ENCODE measurements at regions not wholly inside any gene's neighbourhood (a gene's known extent, or its start where the extent isn't known, plus 50 kb on each side); places are given as distances from the start of the nearest gene placed in this dataset.

GRCh38 chr5:38101897-38102296 is 156.5 kb upstream of the EGFLAM start:
- TF ChIP-seq CTCF (IDR thresholded peaks at IDR 0.05) (no peak), POLR2A (IDR thresholded peaks at IDR 0.05) (no peak), POLR2AphosphoS5 (IDR thresholded peaks at IDR 0.05) (no peak)

Measured in breast epithelium (tissue), 3 donors.